ENCODE measurements at regions not wholly inside any gene's neighbourhood (a gene's known extent, or its start where the extent isn't known, plus 50 kb on each side); places are given as distances from the start of the nearest gene placed in this dataset.
A peak's percentile ranks its signal among the peaks of the same experiment; 100 is the strongest.

DNA sequence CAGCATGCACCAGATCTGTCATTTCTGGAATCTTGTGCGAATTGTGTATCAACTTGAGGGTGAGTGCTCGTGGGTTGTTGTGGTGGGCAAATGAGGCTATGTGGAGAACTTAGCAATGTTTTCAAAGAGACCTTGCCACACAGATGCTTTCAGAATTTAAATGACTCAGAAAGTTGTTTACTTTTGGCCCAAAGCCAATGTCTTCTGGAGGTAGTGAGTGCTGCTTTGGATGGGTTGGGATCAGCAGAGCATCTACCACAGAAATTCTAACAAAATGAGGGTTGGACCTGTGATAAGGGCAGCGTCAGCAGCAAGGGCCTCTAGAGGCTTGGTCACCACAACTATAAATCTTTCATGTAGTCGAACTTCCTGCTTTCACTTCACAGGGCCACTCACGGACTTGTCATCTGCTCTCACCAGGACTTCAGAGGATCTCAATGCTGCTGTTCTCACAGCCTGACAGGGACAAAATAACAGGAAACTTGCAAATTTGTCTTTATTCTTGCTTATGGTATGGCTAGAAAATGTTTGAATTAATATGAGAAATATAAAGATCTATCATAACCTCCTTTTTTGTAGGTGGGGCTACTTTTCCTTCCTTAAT is 111.4 kb downstream of the DACT1 start:
- DNase-seq (ENCODE audit: low spot score): peak; percentile 48
- TF ChIP-seq, protein P1, sequence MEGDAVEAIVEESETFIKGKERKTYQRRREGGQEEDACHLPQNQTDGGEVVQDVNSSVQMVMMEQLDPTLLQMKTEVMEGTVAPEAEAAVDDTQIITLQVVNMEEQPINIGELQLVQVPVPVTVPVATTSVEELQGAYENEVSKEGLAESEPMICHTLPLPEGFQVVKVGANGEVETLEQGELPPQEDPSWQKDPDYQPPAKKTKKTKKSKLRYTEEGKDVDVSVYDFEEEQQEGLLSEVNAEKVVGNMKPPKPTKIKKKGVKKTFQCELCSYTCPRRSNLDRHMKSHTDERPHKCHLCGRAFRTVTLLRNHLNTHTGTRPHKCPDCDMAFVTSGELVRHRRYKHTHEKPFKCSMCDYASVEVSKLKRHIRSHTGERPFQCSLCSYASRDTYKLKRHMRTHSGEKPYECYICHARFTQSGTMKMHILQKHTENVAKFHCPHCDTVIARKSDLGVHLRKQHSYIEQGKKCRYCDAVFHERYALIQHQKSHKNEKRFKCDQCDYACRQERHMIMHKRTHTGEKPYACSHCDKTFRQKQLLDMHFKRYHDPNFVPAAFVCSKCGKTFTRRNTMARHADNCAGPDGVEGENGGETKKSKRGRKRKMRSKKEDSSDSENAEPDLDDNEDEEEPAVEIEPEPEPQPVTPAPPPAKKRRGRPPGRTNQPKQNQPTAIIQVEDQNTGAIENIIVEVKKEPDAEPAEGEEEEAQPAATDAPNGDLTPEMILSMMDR (IDR thresholded peaks at IDR 0.05; ENCODE audit: extremely low read depth, insufficient read depth, missing control alignments): no peak
- in situ Hi-C loops (cut with MboI; ENCODE audit: low pct_unique_long_range_greater_than_20kb, low sequenced_read_pairs, unreplicated experiment): no loop called here

DNA sequence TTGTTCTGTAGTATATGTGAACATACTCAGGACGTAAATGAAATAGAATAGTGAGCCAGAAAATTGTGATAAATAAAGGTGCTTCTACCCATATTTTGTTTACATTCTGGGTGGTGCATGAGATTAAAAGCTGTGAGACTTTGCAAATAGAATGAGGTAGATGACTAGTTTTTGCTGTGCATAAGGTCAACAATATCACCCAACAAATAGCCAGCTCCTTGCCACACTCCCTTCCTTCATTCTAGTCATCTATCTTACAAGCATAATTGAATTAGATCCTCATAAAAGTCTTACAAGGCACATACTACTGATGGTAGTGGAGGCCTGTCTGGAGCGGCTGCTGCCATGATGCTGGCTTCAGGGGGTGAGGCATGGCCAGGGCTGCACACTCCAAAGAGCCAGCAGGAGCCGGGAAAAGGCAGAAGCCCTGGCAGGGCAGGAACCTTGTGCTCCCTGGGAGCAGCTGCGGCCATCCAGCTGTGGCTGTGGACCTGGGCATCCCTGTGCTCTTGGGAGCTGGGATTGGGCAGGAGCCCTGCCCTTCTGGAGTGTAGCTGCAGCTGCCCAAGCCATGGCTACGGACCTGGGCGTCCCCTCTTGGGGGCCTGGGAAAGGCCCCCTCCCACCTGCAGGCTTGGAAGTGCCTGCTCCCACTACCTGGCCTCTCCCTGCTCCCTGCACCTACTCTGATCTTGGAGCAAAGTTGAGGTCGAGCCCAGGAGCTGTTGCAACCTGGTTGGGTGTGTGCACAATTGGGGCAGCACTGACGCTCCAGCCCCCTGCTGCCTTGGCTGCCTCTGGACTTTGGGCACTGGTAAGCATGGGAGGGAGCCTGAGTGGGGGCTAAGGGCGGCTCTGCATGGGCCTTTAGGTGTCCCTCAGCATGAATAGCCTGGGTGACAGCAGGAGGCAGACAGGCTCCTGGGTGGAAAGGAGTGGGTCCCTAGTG is 112.8 kb downstream of the DACT1 start:
- TF ChIP-seq, protein P1 (IDR thresholded peaks at IDR 0.05; ENCODE audit: extremely low read depth, insufficient read depth, missing control alignments): no peak
- DNase-seq (ENCODE audit: low spot score): no peak
- in situ Hi-C loops (cut with MboI; ENCODE audit: low pct_unique_long_range_greater_than_20kb, low sequenced_read_pairs, unreplicated experiment): no loop called here

DNA sequence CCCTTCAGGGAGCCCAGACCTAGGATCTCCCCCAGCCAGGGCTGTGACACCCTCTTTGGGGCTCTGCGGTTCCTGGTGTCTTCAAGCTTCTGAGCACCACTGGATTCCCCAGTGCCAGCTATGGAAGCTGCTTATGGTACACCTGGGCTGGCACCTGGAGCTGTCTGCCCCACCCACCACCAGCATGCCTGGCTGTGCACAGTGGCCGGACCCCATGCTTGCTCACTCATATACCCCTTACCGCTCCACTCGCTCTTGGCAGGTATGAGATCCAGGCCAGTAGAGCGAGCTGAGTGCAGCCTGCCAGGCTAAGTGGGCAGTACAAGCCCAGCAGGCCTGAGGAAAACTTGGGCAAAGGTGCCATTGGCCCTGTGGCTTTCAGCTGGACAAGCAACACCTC is 114.0 kb downstream of the DACT1 start:
- TF ChIP-seq, protein P1 (IDR thresholded peaks at IDR 0.05; ENCODE audit: extremely low read depth, insufficient read depth, missing control alignments): no peak
- in situ Hi-C loops (cut with MboI; ENCODE audit: low pct_unique_long_range_greater_than_20kb, low sequenced_read_pairs, unreplicated experiment): no loop called here
- DNase-seq (ENCODE audit: low spot score): no peak

DNA sequence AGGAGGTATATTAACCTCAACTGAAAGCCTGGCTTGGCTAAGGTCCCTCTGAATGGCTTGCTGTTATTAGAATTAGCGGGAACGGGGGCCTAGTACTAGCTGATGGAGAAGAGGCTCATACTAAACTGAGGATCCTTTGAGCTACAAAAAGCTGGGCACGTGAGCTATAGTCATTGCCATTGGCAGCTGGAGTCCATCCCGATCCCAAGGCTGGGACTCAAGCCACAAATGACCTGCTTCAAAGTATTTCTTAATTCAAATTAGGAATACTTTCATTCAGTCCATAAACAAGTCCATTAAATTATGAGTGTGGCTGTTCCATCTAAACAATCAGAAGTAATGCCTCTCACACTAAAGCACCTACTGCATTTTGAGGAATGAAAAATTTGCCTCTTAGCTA is 114.5 kb downstream of the DACT1 start:
- in situ Hi-C loops (cut with MboI; ENCODE audit: low pct_unique_long_range_greater_than_20kb, low sequenced_read_pairs, unreplicated experiment): no loop called here
- TF ChIP-seq, protein P1 (IDR thresholded peaks at IDR 0.05; ENCODE audit: extremely low read depth, insufficient read depth, missing control alignments): no peak
- DNase-seq (ENCODE audit: low spot score): no peak

DNA sequence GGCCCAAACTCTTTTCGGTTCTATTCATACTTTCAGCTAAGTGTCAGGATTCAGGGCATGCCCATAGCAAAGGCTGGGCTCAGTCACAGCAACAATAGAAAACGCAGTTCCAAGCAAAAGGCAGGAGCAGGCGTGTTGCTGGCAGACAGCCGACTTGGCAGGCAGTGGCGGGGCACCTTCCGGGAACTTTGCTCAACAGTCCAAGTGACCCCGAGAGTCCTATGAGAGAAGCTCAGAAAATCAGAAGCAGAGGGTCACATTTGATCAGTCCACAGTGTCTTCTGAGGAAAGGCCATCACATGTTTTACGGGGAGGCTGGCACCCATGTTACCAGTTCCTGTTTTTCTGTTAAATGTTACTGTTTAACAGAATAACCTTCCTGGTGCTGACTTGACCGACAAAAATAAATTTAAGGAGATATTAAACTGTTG is 115.0 kb downstream of the DACT1 start:
- no peak for DNase-seq (ENCODE audit: low spot score)
- in situ Hi-C loops (cut with MboI; ENCODE audit: low pct_unique_long_range_greater_than_20kb, low sequenced_read_pairs, unreplicated experiment): no loop called here
- TF ChIP-seq, protein P1 (IDR thresholded peaks at IDR 0.05; ENCODE audit: extremely low read depth, insufficient read depth, missing control alignments): no peak

DNA sequence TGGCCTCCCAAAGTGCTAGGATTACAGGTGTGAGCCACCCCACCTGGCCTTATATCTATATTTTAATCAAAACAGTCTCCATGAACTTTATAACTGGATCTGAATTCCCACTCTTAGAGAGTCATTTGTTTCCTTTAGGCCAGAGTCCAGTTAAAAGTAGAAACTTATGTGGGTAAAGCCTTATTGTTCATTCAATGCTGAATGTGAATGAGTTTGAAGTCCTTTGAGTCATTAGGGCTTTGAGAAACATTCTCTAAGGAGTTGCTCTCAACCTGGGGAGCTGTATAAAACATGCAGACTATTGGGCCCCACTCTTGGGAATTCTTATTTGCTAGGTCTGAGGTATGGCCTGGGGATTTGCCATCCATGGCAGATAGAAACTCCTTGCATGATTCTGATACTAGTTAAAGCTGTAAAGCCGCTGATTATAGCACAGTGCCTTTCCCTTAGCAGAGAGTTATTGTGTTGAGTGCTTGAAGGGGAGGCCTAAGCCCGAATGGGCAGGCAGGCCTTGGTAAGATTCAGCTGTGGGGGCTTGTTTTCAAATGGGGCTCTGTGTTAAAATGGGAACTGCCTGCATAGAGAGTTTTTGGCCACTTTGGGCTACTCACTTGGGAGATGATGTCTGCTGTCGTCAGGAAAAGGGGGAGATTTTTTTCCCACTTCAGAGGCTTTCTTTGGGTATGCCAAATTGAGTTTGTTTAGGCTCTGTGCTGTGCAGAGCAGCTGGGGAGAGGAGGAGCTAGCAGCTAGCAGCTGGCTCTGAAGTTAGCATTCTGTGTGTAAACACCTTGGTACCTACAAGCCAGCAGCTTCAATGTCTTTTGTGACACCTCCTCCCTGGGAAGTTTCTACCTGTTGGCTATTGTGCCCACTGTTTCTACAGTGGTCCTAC is 117.5 kb downstream of the DACT1 start:
- DNase-seq (ENCODE audit: low spot score): no peak
- in situ Hi-C loops (cut with MboI; ENCODE audit: low pct_unique_long_range_greater_than_20kb, low sequenced_read_pairs, unreplicated experiment): no loop called here
- TF ChIP-seq, protein P1 (IDR thresholded peaks at IDR 0.05; ENCODE audit: extremely low read depth, insufficient read depth, missing control alignments): no peak

Measured in GM13977 (cell line).